ENCODE measurements at regions not wholly inside any gene's neighbourhood (a gene's known extent, or its start where the extent isn't known, plus 50 kb on each side); places are given as distances from the start of the nearest gene placed in this dataset.

- TF ChIP-seq TARDBP (IDR thresholded peaks at IDR 0.05) (no peak), ARNT (IDR thresholded peaks at IDR 0.05) (no peak), HDGF (IDR thresholded peaks at IDR 0.05; ENCODE audit: borderline replicate concordance) (no peak), CTBP1 (IDR thresholded peaks at IDR 0.05; ENCODE audit: borderline replicate concordance) (no peak)
- ChIA-PET CTCF (no interaction called here), POLR2A (no interaction called here)
- DNase-seq (ENCODE audit: extremely low spot score), result no peak
Measured at GRCh38 chr12:105806400-105806770, 332.4 kb downstream of the NUAK1 start.

DNA sequence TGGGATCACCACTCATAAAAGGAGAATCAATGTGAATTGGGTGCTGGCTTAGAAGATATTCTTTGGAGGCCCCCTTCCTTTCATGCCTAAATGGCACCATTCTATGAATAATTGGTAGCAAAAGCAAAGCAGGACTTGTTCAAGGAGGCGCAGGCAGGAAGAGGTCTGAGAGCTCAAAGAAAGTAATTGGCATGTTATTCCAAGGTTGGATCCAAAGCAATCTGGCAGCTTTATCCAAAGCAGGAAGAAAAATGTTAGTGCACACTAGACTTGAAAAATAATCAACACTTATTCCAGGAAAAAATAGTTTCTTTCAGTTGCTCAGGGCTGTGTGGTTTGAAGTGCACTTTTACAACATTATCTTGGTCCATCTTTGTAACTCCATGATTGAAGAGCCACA, 326.4 kb downstream of the NUAK1 start:
- ChIA-PET CTCF (no interaction called here), POLR2A (no interaction called here)
- no peak for DNase-seq (ENCODE audit: extremely low spot score)
- TF ChIP-seq PKNOX1 (IDR thresholded peaks at IDR 0.05), result no peak
- TF ChIP-seq ARNT (IDR thresholded peaks at IDR 0.05), result no peak
- no peak for TF ChIP-seq L3MBTL2 (conservative IDR thresholded peaks at IDR 0.05)
- TF ChIP-seq FOXM1 (IDR thresholded peaks at IDR 0.05; ENCODE audit: borderline replicate concordance), result no peak
- TF ChIP-seq ELF4 (IDR thresholded peaks at IDR 0.05), result no peak
- TF ChIP-seq HDGF (IDR thresholded peaks at IDR 0.05; ENCODE audit: borderline replicate concordance), result no peak
- TF ChIP-seq BHLHE40 (IDR thresholded peaks at IDR 0.05; ENCODE audit: borderline replicate concordance), result no peak
- TF ChIP-seq FOXA1 (IDR thresholded peaks at IDR 0.05), result no peak
- no peak for TF ChIP-seq SP1 (IDR thresholded peaks at IDR 0.05)
- TF ChIP-seq CTBP1 (IDR thresholded peaks at IDR 0.05; ENCODE audit: borderline replicate concordance), result no peak
- TF ChIP-seq ZNF384 (IDR thresholded peaks at IDR 0.05), result no peak
- no peak for TF ChIP-seq SUZ12 (IDR thresholded peaks at IDR 0.05)
- no peak for TF ChIP-seq FOXK2 (IDR thresholded peaks at IDR 0.05)
- no peak for TF ChIP-seq LEF1 (IDR thresholded peaks at IDR 0.05; ENCODE audit: borderline replicate concordance)
- no peak for TF ChIP-seq TARDBP (IDR thresholded peaks at IDR 0.05)
- no peak for TF ChIP-seq NFRKB (IDR thresholded peaks at IDR 0.05)

DNA sequence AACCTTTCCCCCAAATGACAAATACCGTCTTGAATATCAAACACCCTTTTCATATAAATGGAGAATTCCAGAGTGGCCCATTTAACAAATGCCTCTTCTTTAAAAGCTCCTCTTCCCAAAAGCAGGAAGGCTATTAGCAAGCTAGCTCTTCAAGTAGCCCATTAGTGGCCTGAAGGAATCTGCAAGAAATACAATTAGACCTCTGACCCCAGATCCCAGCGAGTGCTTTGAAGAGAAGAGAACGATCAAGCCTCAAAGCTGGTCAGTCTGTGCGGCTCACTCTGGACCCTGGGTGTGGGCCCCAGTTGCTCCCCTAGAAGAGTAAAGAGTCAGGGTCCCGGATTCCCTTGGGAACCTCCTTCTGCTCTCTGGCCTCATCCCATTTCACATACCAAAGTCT, 325.6 kb downstream of the NUAK1 start:
- ChIA-PET CTCF (interaction anchor here (0.5 kb wide), 1 partner anchor 108 kb away, joined by 3 read pairs; no protein-coding TSS in a partner anchor), POLR2A (no interaction called here)
- no peak for DNase-seq (ENCODE audit: extremely low spot score)
- TF ChIP-seq ELF4 (IDR thresholded peaks at IDR 0.05) (no peak), BHLHE40 (IDR thresholded peaks at IDR 0.05; ENCODE audit: borderline replicate concordance) (no peak), HDGF (IDR thresholded peaks at IDR 0.05; ENCODE audit: borderline replicate concordance) (no peak), FOXK2 (IDR thresholded peaks at IDR 0.05) (no peak), L3MBTL2 (conservative IDR thresholded peaks at IDR 0.05) (no peak), SP1 (IDR thresholded peaks at IDR 0.05) (no peak), CTBP1 (IDR thresholded peaks at IDR 0.05; ENCODE audit: borderline replicate concordance) (no peak), FOXA1 (IDR thresholded peaks at IDR 0.05) (no peak), LEF1 (IDR thresholded peaks at IDR 0.05; ENCODE audit: borderline replicate concordance) (no peak), ZNF384 (IDR thresholded peaks at IDR 0.05) (no peak), ARNT (IDR thresholded peaks at IDR 0.05) (no peak), NFRKB (IDR thresholded peaks at IDR 0.05) (no peak), SUZ12 (IDR thresholded peaks at IDR 0.05) (no peak)

GRCh38 chr12:105814283-105814682, 324.5 kb downstream of the NUAK1 start:
- CTCF ChIA-PET, result no interaction called here

DNA sequence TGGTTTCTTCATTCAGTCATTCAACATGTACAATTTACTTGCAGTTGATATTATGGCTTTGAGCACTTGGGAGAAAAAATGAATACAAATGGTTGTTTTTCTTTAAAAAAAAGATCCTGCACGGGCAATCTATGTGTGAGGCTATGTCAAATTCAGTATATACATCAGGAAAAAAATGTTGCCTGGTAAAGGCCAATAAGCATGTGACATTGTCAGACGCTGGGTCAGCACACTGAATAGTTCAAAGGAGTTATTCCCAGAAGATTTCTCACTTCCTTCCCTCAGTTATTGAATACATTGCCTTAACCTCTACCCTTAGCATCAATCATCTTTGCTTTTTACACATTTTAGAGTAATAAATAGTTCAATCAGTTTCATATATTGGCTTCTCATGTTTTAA, 319.2 kb downstream of the NUAK1 start:
- CTCF ChIA-PET, result no interaction called here
- TF ChIP-seq PKNOX1 (IDR thresholded peaks at IDR 0.05) (no peak), SP1 (IDR thresholded peaks at IDR 0.05) (no peak), SUZ12 (IDR thresholded peaks at IDR 0.05) (no peak), BHLHE40 (IDR thresholded peaks at IDR 0.05; ENCODE audit: borderline replicate concordance) (no peak), FOXA1 (IDR thresholded peaks at IDR 0.05) (no peak), ELF4 (IDR thresholded peaks at IDR 0.05) (no peak), CTBP1 (IDR thresholded peaks at IDR 0.05; ENCODE audit: borderline replicate concordance) (no peak), TARDBP (IDR thresholded peaks at IDR 0.05) (no peak), LEF1 (IDR thresholded peaks at IDR 0.05; ENCODE audit: borderline replicate concordance) (no peak), HDGF (IDR thresholded peaks at IDR 0.05; ENCODE audit: borderline replicate concordance) (no peak), FOXK2 (IDR thresholded peaks at IDR 0.05) (no peak), ZNF384 (IDR thresholded peaks at IDR 0.05) (no peak), NFRKB (IDR thresholded peaks at IDR 0.05) (no peak), ARNT (IDR thresholded peaks at IDR 0.05) (no peak), FOXM1 (IDR thresholded peaks at IDR 0.05; ENCODE audit: borderline replicate concordance) (no peak), L3MBTL2 (conservative IDR thresholded peaks at IDR 0.05) (no peak)
- POLR2A ChIA-PET, result no interaction called here
- DNase-seq (ENCODE audit: extremely low spot score), result no peak

More at GRCh38 chr12:105814283-105814682, 324.5 kb downstream of the NUAK1 start:
- TF ChIP-seq TARDBP (IDR thresholded peaks at IDR 0.05) (no peak), PKNOX1 (IDR thresholded peaks at IDR 0.05) (no peak), FOXM1 (IDR thresholded peaks at IDR 0.05; ENCODE audit: borderline replicate concordance) (no peak), ELF4 (IDR thresholded peaks at IDR 0.05) (no peak), FOXA1 (IDR thresholded peaks at IDR 0.05) (no peak), L3MBTL2 (conservative IDR thresholded peaks at IDR 0.05) (no peak), ARNT (IDR thresholded peaks at IDR 0.05) (no peak)
- POLR2A ChIA-PET, result no interaction called here
- DNase-seq (ENCODE audit: extremely low spot score), result no peak

DNA sequence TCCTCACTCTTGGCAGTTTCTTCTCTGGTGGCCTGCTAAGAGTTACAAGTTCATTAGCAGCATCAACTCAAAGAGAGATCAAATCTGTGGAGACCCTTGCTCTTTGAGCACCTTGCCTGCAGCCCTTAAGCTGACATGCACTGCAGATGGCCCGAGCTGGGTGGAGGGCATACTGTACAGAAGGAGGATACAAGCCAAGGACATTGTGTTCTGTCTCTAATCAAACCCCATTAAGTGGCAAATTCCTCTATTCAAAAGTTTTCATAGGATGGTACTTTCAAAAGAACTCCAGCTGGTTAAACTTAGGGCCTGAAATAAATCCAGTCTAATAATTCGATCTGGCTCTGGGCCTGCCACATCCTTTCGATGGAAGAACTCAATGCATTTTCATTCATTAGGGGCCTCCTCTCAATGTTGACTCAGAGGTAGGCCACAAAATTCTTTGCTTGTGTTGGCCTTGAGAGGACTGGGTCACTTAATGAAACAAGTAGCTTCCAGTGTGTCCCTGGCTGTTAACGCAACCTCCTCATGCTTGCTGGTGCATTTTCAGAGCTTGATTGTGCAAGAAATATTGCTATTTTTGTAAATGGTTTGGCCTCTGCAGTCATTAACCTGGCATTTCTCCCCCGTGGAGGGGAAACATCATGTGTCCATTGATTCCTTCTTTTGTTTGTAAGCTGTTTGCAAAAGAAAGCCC, 318.2 kb downstream of the NUAK1 start:
- ChIA-PET CTCF (no interaction called here), POLR2A (no interaction called here)
- no peak for DNase-seq (ENCODE audit: extremely low spot score)
- no peak for TF ChIP-seq ARNT (IDR thresholded peaks at IDR 0.05)
- no peak for TF ChIP-seq CTBP1 (IDR thresholded peaks at IDR 0.05; ENCODE audit: borderline replicate concordance)
- no peak for TF ChIP-seq FOXK2 (IDR thresholded peaks at IDR 0.05)
- no peak for TF ChIP-seq SP1 (IDR thresholded peaks at IDR 0.05)
- no peak for TF ChIP-seq ELF4 (IDR thresholded peaks at IDR 0.05)
- TF ChIP-seq FOXA1 (IDR thresholded peaks at IDR 0.05), result no peak
- no peak for TF ChIP-seq NFRKB (IDR thresholded peaks at IDR 0.05)
- TF ChIP-seq ZNF384 (IDR thresholded peaks at IDR 0.05), result no peak
- TF ChIP-seq LEF1 (IDR thresholded peaks at IDR 0.05; ENCODE audit: borderline replicate concordance), result no peak
- TF ChIP-seq PKNOX1 (IDR thresholded peaks at IDR 0.05), result no peak
- TF ChIP-seq TARDBP (IDR thresholded peaks at IDR 0.05), result no peak
- no peak for TF ChIP-seq FOXM1 (IDR thresholded peaks at IDR 0.05; ENCODE audit: borderline replicate concordance)
- no peak for TF ChIP-seq L3MBTL2 (conservative IDR thresholded peaks at IDR 0.05)
- TF ChIP-seq SUZ12 (IDR thresholded peaks at IDR 0.05), result no peak
- no peak for TF ChIP-seq BHLHE40 (IDR thresholded peaks at IDR 0.05; ENCODE audit: borderline replicate concordance)
- no peak for TF ChIP-seq HDGF (IDR thresholded peaks at IDR 0.05; ENCODE audit: borderline replicate concordance)
